Panc1 (cell line): ENCODE measurements at regions not wholly inside any gene's neighbourhood (a gene's known extent, or its start where the extent isn't known, plus 50 kb on each side); places are given as distances from the start of the nearest gene placed in this dataset.

Experiments
- ATAC-seq: fragments of 200-7000 bp; cut with Tn5 transposase; 2 replicates; pipeline ENCODE4 v1.9.1; 2020; ENCODE audit warnings: mild to moderate bottlenecking, moderate library complexity
- BruUV-seq: library from RNA; stranded (reverse); fragments of 400-500 nt; replicated peaks from 2 replicates; lab custom pipeline; 2021; lab: Mats Ljungman, UMichigan
- CTCF ChIA-PET: fragments of 300-600 bp; sonication (Branson Sonifier 250); formaldehyde crosslinking; loops from one replicate; lab custom pipeline; 2022; ENCODE audit warnings: antibody characterized with exemption; lab: Charles Lee
- POLR2A ChIA-PET: fragments of 300-600 bp; sonication (Branson Sonifier 250); formaldehyde crosslinking; loops from one replicate; lab custom pipeline; 2022; ENCODE audit warnings: antibody characterized with exemption; lab: Charles Lee
- DNase-seq: peaks from one replicate; pipeline ENCODE4 v3.0.0-alpha.2; 2010; ENCODE audit warnings: low read depth, low spot score
- H3K27ac ChIP-seq: 2 replicates; pipeline ENCODE4 v1.5.1; 2011; ENCODE audit warnings: mild to moderate bottlenecking, low read length, inconsistent platforms
- H3K27me3 ChIP-seq: fragments of 200-500 bp; sonication (Bioruptor generic); 2 replicates; pipeline ENCODE4 v1.6.0; 2014; ENCODE audit warnings: low read length, inconsistent platforms; ENCODE audit not compliant: control insufficient read depth, insufficient read depth
- H3K36me3 ChIP-seq: fragments of 200-500 bp; sonication (Bioruptor generic); 2 replicates; pipeline ENCODE4 v1.5.1; 2014; ENCODE audit warnings: inconsistent platforms, mild to moderate bottlenecking, low read length, moderate library complexity; ENCODE audit not compliant: control insufficient read depth, insufficient read depth
- H3K4me1 ChIP-seq: 2 replicates; pipeline ENCODE4 v1.5.1; 2011; ENCODE audit warnings: inconsistent platforms, mild to moderate bottlenecking, low read length, moderate library complexity; ENCODE audit not compliant: control insufficient read depth, insufficient read depth
- H3K4me3 ChIP-seq, 2 experiments: 2 replicates each; pipeline ENCODE4 v1.5.1; 2011 to 2012; ENCODE audit warnings: low read depth in 2 of 2, low read length in 2 of 2, mild to moderate bottlenecking in 2 of 2, inconsistent platforms in 1 of 2, moderate library complexity in 1 of 2
- H3K9me3 ChIP-seq: fragments of 200-500 bp; sonication (Bioruptor generic); 2 replicates; pipeline ENCODE4 v1.5.1; 2014; ENCODE audit warnings: low read depth, mild to moderate bottlenecking, inconsistent platforms, low read length, moderate library complexity; ENCODE audit not compliant: control insufficient read depth, insufficient read depth
- CTCF ChIP-seq: fragments of 450-650 bp; IDR thresholded peaks from 2 replicates; pipeline ENCODE4 v1.5.1; 2017; ENCODE audit warnings: mild to moderate bottlenecking
- POLR2AphosphoS5 ChIP-seq: IDR thresholded peaks from 2 replicates; pipeline ENCODE4 v1.6.1; 2012; ENCODE audit warnings: mild to moderate bottlenecking, low read depth, low read length, moderate library complexity
- REST ChIP-seq, 2 experiments: IDR thresholded peaks; 2 replicates each; pipeline ENCODE4 v1.6.1; 2011 to 2012; ENCODE audit warnings: low read depth in 2 of 2, control low read depth in 1 of 2, low read length in 1 of 2, mild to moderate bottlenecking in 1 of 2, moderate library complexity in 1 of 2; ENCODE audit not compliant: insufficient read depth in 1 of 2
- SIN3A ChIP-seq: IDR thresholded peaks from 2 replicates; pipeline ENCODE4 v1.6.1; 2012; ENCODE audit warnings: low read depth, mild to moderate bottlenecking, low read length, moderate library complexity, borderline replicate concordance; ENCODE audit not compliant: insufficient read depth
- TCF7L2 ChIP-seq: IDR thresholded peaks from 2 replicates; pipeline ENCODE4 v1.6.1; 2011; ENCODE audit warnings: mild to moderate bottlenecking, low read depth, low read length, inconsistent platforms
- in situ Hi-C: cut with HindIII; loops from 2 replicates; pipeline ENCODE4 v1.10.0; 2016; ENCODE audit warnings: low sequenced_read_pairs, low pct_unique_long_range_greater_than_20kb
- intact Hi-C: fragments of 100-400 bp; cut with micrococcal nuclease; formaldehyde crosslinking; loops from one replicate; pipeline ENCODE4 v1.10.0; 2022; ENCODE audit not compliant: unreplicated experiment

- POLR2A ChIA-PET: no interaction called here
- in situ Hi-C loops (no loop called here), intact Hi-C loops (no loop called here)
- Histone ChIP-seq H3K4me1 (no peaks in the 10 kb centered on the region), H3K4me3 (no peak overlapping the region), H3K27me3 (no peaks in the 10 kb centered on the region), H3K36me3 (no peaks in the 10 kb centered on the region), H3K9me3 (no peaks in the 10 kb centered on the region), H3K27ac (no peak overlapping the region)
- CTCF ChIA-PET: no interaction called here
- no peak for ATAC-seq
- no TSS peak for BruUV-seq
- no peak for DNase-seq
- TF ChIP-seq REST (IDR thresholded peaks at IDR 0.05; ENCODE audit: insufficient read depth in 1 of 2, low read depth in 2 of 2, low read length in 1 of 2): no peak
- no peak for TF ChIP-seq SIN3A
- no peak for TF ChIP-seq TCF7L2
- TF ChIP-seq CTCF: no peak
- no peak for TF ChIP-seq POLR2AphosphoS5
Measured at GRCh38 chr5:54746346-54746745, 228.8 kb downstream of the SNX18 start.

- Histone ChIP-seq H3K4me1 (no peaks in the 10 kb centered on the region), H3K4me3 (no peak overlapping the region), H3K36me3 (no peaks in the 10 kb centered on the region), H3K27me3 (no peaks in the 10 kb centered on the region), H3K9me3 (no peaks in the 10 kb centered on the region), H3K27ac (no peak overlapping the region)
- POLR2A ChIA-PET: no interaction called here
- DNase-seq: no peak
- intact Hi-C loops: no loop called here
- ATAC-seq: no peak
- CTCF ChIA-PET: no interaction called here
- no TSS peak for BruUV-seq
- in situ Hi-C loops: no loop called here
- TF ChIP-seq CTCF: no peak
- no peak for TF ChIP-seq POLR2AphosphoS5
- TF ChIP-seq SIN3A: no peak
- TF ChIP-seq REST (IDR thresholded peaks at IDR 0.05; ENCODE audit: insufficient read depth in 1 of 2, low read depth in 2 of 2, low read length in 1 of 2): no peak
- no peak for TF ChIP-seq TCF7L2
Measured at GRCh38 chr5:54745599-54745998, 228.0 kb downstream of the SNX18 start.
